ENCODE measurements at regions not wholly inside any gene's neighbourhood (a gene's known extent, or its start where the extent isn't known, plus 50 kb on each side); places are given as distances from the start of the nearest gene placed in this dataset.

GRCh38 chr4:130090427-130090826 is 994.5 kb downstream of the C4orf33 start:
- DNase-seq: no peak
- Histone ChIP-seq H3K4me2 (ENCODE audit: low read depth, low read length) (no peak overlapping the region), H3K23ac (ENCODE audit: low read depth, low read length) (no peak overlapping the region), H4K8ac (ENCODE audit: low read depth in 2 of 2, low read length in 2 of 2) (no peak overlapping the region), H3K27me3 (ENCODE audit: control insufficient read depth, insufficient read depth, low read length) (no peaks in the 10 kb centered on the region), H3K36me3 (ENCODE audit: control insufficient read depth, insufficient read depth, low read length) (no peaks in the 10 kb centered on the region), H2BK5ac (ENCODE audit: low read depth, low read length, poor library complexity, severe bottlenecking) (no peak overlapping the region), H4K5ac (ENCODE audit: low read depth, low read length) (no peak overlapping the region), H2AK5ac (ENCODE audit: low read depth, low read length) (no peak overlapping the region), H3K4ac (ENCODE audit: low read depth, low read length) (no peak overlapping the region), H2AK9ac (replicated peaks; ENCODE audit: low read depth, low read length, poor library complexity) (no peak overlapping the region), H2BK15ac (ENCODE audit: low read depth, low read length) (no peak overlapping the region), H3K4me3 (ENCODE audit: insufficient read depth, low read depth, low read length) (no peak overlapping the region), H3K27ac (ENCODE audit: insufficient read depth, low read length) (no peak overlapping the region), H3K14ac (replicated peaks; ENCODE audit: low read depth, low read length) (no peak overlapping the region), H2BK120ac (ENCODE audit: low read depth, low read length) (no peak overlapping the region), H3K56ac (ENCODE audit: extremely low read depth, insufficient read depth, low read length) (no peak overlapping the region), H2AFZ (replicated peaks; ENCODE audit: low read length, poor library complexity) (no peak overlapping the region), H4K91ac (ENCODE audit: insufficient read depth, low read depth, low read length) (no peak overlapping the region), H3K9ac (ENCODE audit: low read depth, low read length) (no peak overlapping the region), H3K9me3 (ENCODE audit: control insufficient read depth, insufficient read depth, low read length) (peaks cover 3% of the 10 kb centered on the region), H4K20me1 (ENCODE audit: insufficient read depth, low read length) (no peaks in the 10 kb centered on the region), H3K9me1 (ENCODE audit: insufficient read depth, low read length) (no peaks in the 10 kb centered on the region), H3K18ac (ENCODE audit: low read depth, low read length) (no peak overlapping the region), H3K79me1 (ENCODE audit: low read depth in 1 of 2, low read length in 2 of 2) (no peaks in the 10 kb centered on the region), H2BK20ac (ENCODE audit: low read depth, low read length) (no peak overlapping the region), H3K4me1 (ENCODE audit: control insufficient read depth, insufficient read depth, low read length) (no peaks in the 10 kb centered on the region)
- dilution Hi-C loops (cut with HindIII; ENCODE audit: low sequenced_read_pairs, unreplicated experiment) (no loop called here), in situ Hi-C loops (cut with MboI; ENCODE audit: low sequenced_read_pairs) (no loop called here), intact Hi-C loops (cut with micrococcal nuclease) (no loop called here)
- POLR2A ChIA-PET (ENCODE audit: unreplicated experiment): no interaction called here
- CTCF ChIA-PET: no interaction called here
- TF ChIP-seq, protein P1, sequence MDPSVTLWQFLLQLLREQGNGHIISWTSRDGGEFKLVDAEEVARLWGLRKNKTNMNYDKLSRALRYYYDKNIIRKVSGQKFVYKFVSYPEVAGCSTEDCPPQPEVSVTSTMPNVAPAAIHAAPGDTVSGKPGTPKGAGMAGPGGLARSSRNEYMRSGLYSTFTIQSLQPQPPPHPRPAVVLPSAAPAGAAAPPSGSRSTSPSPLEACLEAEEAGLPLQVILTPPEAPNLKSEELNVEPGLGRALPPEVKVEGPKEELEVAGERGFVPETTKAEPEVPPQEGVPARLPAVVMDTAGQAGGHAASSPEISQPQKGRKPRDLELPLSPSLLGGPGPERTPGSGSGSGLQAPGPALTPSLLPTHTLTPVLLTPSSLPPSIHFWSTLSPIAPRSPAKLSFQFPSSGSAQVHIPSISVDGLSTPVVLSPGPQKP (IDR thresholded peaks at IDR 0.05; ENCODE audit: borderline replicate concordance, low read depth, low read length): no peak
- TF ChIP-seq NFE2L2 (IDR thresholded peaks at IDR 0.05; ENCODE audit: low read depth, low read length): no peak
- no peak for TF ChIP-seq SMC3 (IDR thresholded peaks at IDR 0.05; ENCODE audit: low read depth, low read length)
- TF ChIP-seq RFX5 (IDR thresholded peaks at IDR 0.05; ENCODE audit: low read depth, low read length): no peak
- no peak for TF ChIP-seq RCOR1 (IDR thresholded peaks at IDR 0.05; ENCODE audit: insufficient replicate concordance, low read length)
- TF ChIP-seq BHLHE40 (IDR thresholded peaks at IDR 0.05; ENCODE audit: low read depth, low read length): no peak
- no peak for TF ChIP-seq USF2 (IDR thresholded peaks at IDR 0.05; ENCODE audit: low read depth, low read length)
- TF ChIP-seq POLR2A (IDR thresholded peaks at IDR 0.05; ENCODE audit: low read depth, low read length): no peak
- TF ChIP-seq MAFK (IDR thresholded peaks at IDR 0.05; ENCODE audit: low read depth, low read length): no peak
- TF ChIP-seq CEBPB (IDR thresholded peaks at IDR 0.05; ENCODE audit: low read depth, low read length): no peak
- no peak for TF ChIP-seq RAD21 (IDR thresholded peaks at IDR 0.05; ENCODE audit: low read length)
- TF ChIP-seq, protein P2, sequence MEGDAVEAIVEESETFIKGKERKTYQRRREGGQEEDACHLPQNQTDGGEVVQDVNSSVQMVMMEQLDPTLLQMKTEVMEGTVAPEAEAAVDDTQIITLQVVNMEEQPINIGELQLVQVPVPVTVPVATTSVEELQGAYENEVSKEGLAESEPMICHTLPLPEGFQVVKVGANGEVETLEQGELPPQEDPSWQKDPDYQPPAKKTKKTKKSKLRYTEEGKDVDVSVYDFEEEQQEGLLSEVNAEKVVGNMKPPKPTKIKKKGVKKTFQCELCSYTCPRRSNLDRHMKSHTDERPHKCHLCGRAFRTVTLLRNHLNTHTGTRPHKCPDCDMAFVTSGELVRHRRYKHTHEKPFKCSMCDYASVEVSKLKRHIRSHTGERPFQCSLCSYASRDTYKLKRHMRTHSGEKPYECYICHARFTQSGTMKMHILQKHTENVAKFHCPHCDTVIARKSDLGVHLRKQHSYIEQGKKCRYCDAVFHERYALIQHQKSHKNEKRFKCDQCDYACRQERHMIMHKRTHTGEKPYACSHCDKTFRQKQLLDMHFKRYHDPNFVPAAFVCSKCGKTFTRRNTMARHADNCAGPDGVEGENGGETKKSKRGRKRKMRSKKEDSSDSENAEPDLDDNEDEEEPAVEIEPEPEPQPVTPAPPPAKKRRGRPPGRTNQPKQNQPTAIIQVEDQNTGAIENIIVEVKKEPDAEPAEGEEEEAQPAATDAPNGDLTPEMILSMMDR (conservative IDR thresholded peaks at IDR 0.05; ENCODE audit: low read depth, low read length): no peak
- no peak for TF ChIP-seq CHD1 (IDR thresholded peaks at IDR 0.05; ENCODE audit: low read depth, low read length)
- no peak for TF ChIP-seq FOS (IDR thresholded peaks at IDR 0.05; ENCODE audit: low read depth, low read length)
- BruUV-seq (replicated peaks): no TSS peak
- WGBS, 2 experiments (ENCODE audit: extremely low coverage in 2 of 2, insufficient read length in 1 of 2): 92% methylated on average over 16 of the region's 22 CpGs; no CpG with 5 or more reads in 1 of the 2 experiments
- no peak for ATAC-seq (ENCODE audit: low read depth)

Measured in IMR-90 (cell line).